ENCODE measurements at regions not wholly inside any gene's neighbourhood (a gene's known extent, or its start where the extent isn't known, plus 50 kb on each side); places are given as distances from the start of the nearest gene placed in this dataset.
A peak's percentile ranks its signal among the peaks of the same experiment; 100 is the strongest.

GRCh38 chr14:28651148-28651547, 115.4 kb upstream of the FOXG1 start:
- peak; percentile 81 for DNase-seq (ENCODE audit: low read depth)
- H3K4me3 ChIP-seq (ENCODE audit: low read length), result no peak overlapping the region
- TF ChIP-seq CTCF (IDR thresholded peaks at IDR 0.05; ENCODE audit: insufficient read depth, low read depth, low read length, missing control alignments), result no peak

- peak; percentile 92 for DNase-seq (ENCODE audit: low read depth)
- TF ChIP-seq CTCF (IDR thresholded peaks at IDR 0.05; ENCODE audit: insufficient read depth, low read depth, low read length, missing control alignments), result no peak
Measured at GRCh38 chr14:28652782-28653181, 113.8 kb upstream of the FOXG1 start.

GRCh38 chr14:28653521-28653920, 113.1 kb upstream of the FOXG1 start:
- no peak for TF ChIP-seq CTCF (IDR thresholded peaks at IDR 0.05; ENCODE audit: insufficient read depth, low read depth, low read length, missing control alignments)
- no peak overlapping the region for H3K4me3 ChIP-seq (ENCODE audit: low read length)
- DNase-seq (ENCODE audit: low read depth), result peak; percentile 99

More at GRCh38 chr14:28652782-28653181, 113.8 kb upstream of the FOXG1 start:
- H3K4me3 ChIP-seq (ENCODE audit: low read length), result no peak overlapping the region

GRCh38 chr14:28656704-28657255, 109.8 kb upstream of the FOXG1 start:
- peak; percentile 72 for DNase-seq (ENCODE audit: low read depth)
- no peak overlapping the region for H3K4me3 ChIP-seq (ENCODE audit: low read length)
- TF ChIP-seq CTCF (IDR thresholded peaks at IDR 0.05; ENCODE audit: insufficient read depth, low read depth, low read length, missing control alignments), result no peak

GRCh38 chr14:28661171-28661772, 105.3 kb upstream of the FOXG1 start:
- TF ChIP-seq CTCF (IDR thresholded peaks at IDR 0.05; ENCODE audit: insufficient read depth, low read depth, low read length, missing control alignments), result no peak
- DNase-seq (ENCODE audit: low read depth), result peak; percentile 87
- no peak overlapping the region for H3K4me3 ChIP-seq (ENCODE audit: low read length)

GRCh38 chr14:28666961-28667360, 99.6 kb upstream of the FOXG1 start:
- no peak for TF ChIP-seq CTCF (IDR thresholded peaks at IDR 0.05; ENCODE audit: insufficient read depth, low read depth, low read length, missing control alignments)
- peak; percentile 28 for DNase-seq (ENCODE audit: low read depth)
- H3K4me3 ChIP-seq (ENCODE audit: low read length), result no peak overlapping the region

- H3K4me3 ChIP-seq (ENCODE audit: low read length), result no peak overlapping the region
- peak; percentile 65 for DNase-seq (ENCODE audit: low read depth)
Measured at GRCh38 chr14:28671425-28671824, 95.2 kb upstream of the FOXG1 start.

More at GRCh38 chr14:28671425-28671824, 95.2 kb upstream of the FOXG1 start:
- TF ChIP-seq CTCF (IDR thresholded peaks at IDR 0.05; ENCODE audit: insufficient read depth, low read depth, low read length, missing control alignments), result no peak

Measured in epithelial cell of esophagus (primary cell).